K562 (cell line): ENCODE measurements at regions not wholly inside any gene's neighbourhood (a gene's known extent, or its start where the extent isn't known, plus 50 kb on each side); places are given as distances from the start of the nearest gene placed in this dataset.

Experiments
- ATAC-seq: fragments of 200-7000 bp; cut with Tn5 transposase; 3 replicates; pipeline ENCODE4 v1.9.1; 2020; ENCODE audit warnings: moderate library complexity
- BruUV-seq: library from RNA; stranded (reverse); fragments of 400-500 nt; replicated peaks from 2 replicates; lab custom pipeline; 2021; lab: Mats Ljungman, UMichigan
- CTCF ChIA-PET: fragments of 300-600 bp; formaldehyde crosslinking; extraction: SDS; loops from one replicate; lab custom pipeline; 2021; ENCODE audit warnings: low intra/inter-chr PET ratio; lab: Yijun Ruan, JAX
- POLR2A ChIA-PET: fragments of 300-600, 350-650 bp; sonication (Branson Sonifier 250); formaldehyde crosslinking; extraction: SDS; loops from one replicate; lab custom pipeline; 2021; ENCODE audit warnings: antibody characterized with exemption, inconsistent platforms; lab: Yijun Ruan, JAX
- DNase-seq, 4 experiments: peaks; one replicate each; pipeline versions ENCODE4 v3.0.0 to v3.0.0-alpha.2; 2011 to 2018; ENCODE audit warnings: low spot score in 3 of 4, mixed read lengths in 3 of 4; ENCODE audit errors: extremely low read depth in 1 of 4
- FAIRE-seq: peaks from 2 replicates; lab custom pipeline; 2011; peaks lifted over from hg19 to GRCh38; lab: Jason Lieb, UNC
- H2AFZ ChIP-seq: 2 replicates; pipeline ENCODE4 v1.6.0; 2011; ENCODE audit warnings: low read depth, low read length, control low read depth, inconsistent platforms
- H3K27ac ChIP-seq: fragments of 200-600 bp; 3 replicates; pipeline ENCODE4 v1.8.0; 2011; ENCODE audit warnings: low read depth, mild to moderate bottlenecking, control low read depth, inconsistent platforms, low read length, moderate library complexity, mixed read lengths; ENCODE audit errors: extremely low read depth
- H3K27me3 ChIP-seq, 2 experiments: fragments of 300-600 bp in 1 of 2; 2 replicates in 1 of 2; 3 replicates in 1 of 2; pipeline versions ENCODE4 v1.6.0 to v1.8.0; 2011; ENCODE audit warnings: inconsistent platforms in 2 of 2, low read length in 2 of 2, mild to moderate bottlenecking in 1 of 2, mixed read lengths in 1 of 2, moderate library complexity in 1 of 2; ENCODE audit not compliant: control insufficient read depth in 2 of 2, insufficient read depth in 2 of 2
- H3K36me3 ChIP-seq: fragments of 300-600 bp; 3 replicates; pipeline ENCODE4 v1.8.0; 2011; ENCODE audit warnings: mild to moderate bottlenecking, low read length, inconsistent platforms; ENCODE audit not compliant: control insufficient read depth, insufficient read depth
- H3K4me1 ChIP-seq, 2 experiments: fragments of 200-600 bp in 1 of 2; replicated peaks in 1 of 2; 2 replicates in 1 of 2; 3 replicates in 1 of 2; pipeline versions ENCODE4 v1.5.1 to v1.8.0; 2011; ENCODE audit warnings: inconsistent platforms in 2 of 2, low read length in 2 of 2, mild to moderate bottlenecking in 1 of 2, mixed read lengths in 1 of 2, moderate library complexity in 1 of 2; ENCODE audit not compliant: control insufficient read depth in 2 of 2, insufficient read depth in 2 of 2
- H3K4me2 ChIP-seq: 2 replicates; pipeline ENCODE4 v1.6.1; 2011; ENCODE audit warnings: low read length, control low read depth, inconsistent platforms, mixed read lengths; ENCODE audit not compliant: insufficient read depth
- H3K4me3 ChIP-seq: fragments of 200-600 bp; sonication (generic), shearing (Covaris generic); 2 replicates; pipeline ENCODE4 v1.5.1; 2016; ENCODE audit warnings: control low read depth, inconsistent platforms
- H3K79me2 ChIP-seq: fragments of 200-600 bp; 3 replicates; pipeline ENCODE4 v1.8.0; 2011; ENCODE audit warnings: low read length, inconsistent platforms; ENCODE audit not compliant: control insufficient read depth, insufficient read depth
- H3K9ac ChIP-seq, 2 experiments: 2 replicates each; pipeline versions ENCODE4 v1.6.0 to v1.6.1; 2011; ENCODE audit warnings: low read depth in 2 of 2, low read length in 2 of 2, control low read depth in 1 of 2, inconsistent platforms in 1 of 2, mild to moderate bottlenecking in 1 of 2, mixed read lengths in 1 of 2; ENCODE audit not compliant: insufficient read depth in 1 of 2
- H3K9me1 ChIP-seq: one replicate; pipeline ENCODE4 v1.6.0; 2011; ENCODE audit warnings: inconsistent platforms, mild to moderate bottlenecking, low read length, moderate library complexity; ENCODE audit not compliant: control insufficient read depth, insufficient read depth
- H3K9me3 ChIP-seq: replicated peaks from 2 replicates; pipeline ENCODE4 v1.5.1; 2011; ENCODE audit warnings: low read depth, low read length, inconsistent platforms; ENCODE audit not compliant: control insufficient read depth, insufficient read depth
- H4K20me1 ChIP-seq: replicated peaks from 2 replicates; pipeline ENCODE4 v1.6.1; 2011; ENCODE audit warnings: low read length, inconsistent platforms, mixed read lengths; ENCODE audit not compliant: control insufficient read depth, insufficient read depth
- ARID3A ChIP-seq: IDR thresholded peaks from 2 replicates; pipeline ENCODE4 v1.6.1; 2012; ENCODE audit warnings: low read depth, low read length, improper control_type of control experiment, borderline replicate concordance
- BRD4 ChIP-seq: fragments of 200-600 bp; sonication (generic); IDR thresholded peaks from 2 replicates; pipeline ENCODE4 v1.6.1; 2017; ENCODE audit warnings: inconsistent platforms
- CHAMP1 ChIP-seq: fragments of 450-650 bp; IDR thresholded peaks from 2 replicates; pipeline ENCODE4 v1.6.1; 2016; ENCODE audit warnings: mild to moderate bottlenecking
- CHD1 ChIP-seq: fragments of 200-600 bp; sonication (generic); IDR thresholded peaks from one replicate; pipeline ENCODE4 v1.6.1; 2012; ENCODE audit warnings: mild to moderate bottlenecking, moderate library complexity, low read length, inconsistent platforms
- CREBBP ChIP-seq: IDR thresholded peaks from one replicate; pipeline ENCODE4 v1.6.1; 2012; ENCODE audit warnings: low read depth, mild to moderate bottlenecking, control low read depth, inconsistent platforms, low read length
- EP300 ChIP-seq: IDR thresholded peaks from 2 replicates; pipeline ENCODE4 v1.6.1; 2012; ENCODE audit warnings: low read length, improper control_type of control experiment
- ETV5 ChIP-seq: sonication (generic); formaldehyde crosslinking; IDR thresholded peaks from 2 replicates; pipeline ENCODE4 v1.4.0; 2020; ENCODE audit warnings: low read depth, mild to moderate bottlenecking, missing genetic modification reagents
- ETV6 ChIP-seq, 3 experiments: fragments of 150-350 bp in 1 of 3; sonication (generic) in 1 of 3; formaldehyde crosslinking in 1 of 3; IDR thresholded peaks; 2 replicates each; pipeline versions ENCODE4 v1.6.1 to v1.8.0; 2014 to 2022; ENCODE audit warnings: borderline replicate concordance in 2 of 3, low read depth in 2 of 3, antibody characterized with exemption in 1 of 3, low read length in 1 of 3, mild to moderate bottlenecking in 1 of 3, missing genetic modification reagents in 1 of 3
- FOXM1 ChIP-seq, 2 experiments: fragments of 450-650 bp in 1 of 2; sonication (generic) in 1 of 2; formaldehyde crosslinking in 1 of 2; IDR thresholded peaks; 2 replicates each; pipeline versions ENCODE4 v1.6.1 to v1.9.0; 2017 to 2022; ENCODE audit warnings: low read depth in 2 of 2, mild to moderate bottlenecking in 2 of 2, missing genetic modification reagents in 1 of 2, moderate library complexity in 1 of 2
- NR1H2 ChIP-seq: sonication (generic); formaldehyde crosslinking; IDR thresholded peaks from 2 replicates; pipeline ENCODE4 v1.4.0; 2020; ENCODE audit warnings: mild to moderate bottlenecking, missing genetic modification reagents
- POLR2H ChIP-seq: IDR thresholded peaks from 2 replicates; pipeline ENCODE4 v1.6.1; 2016; ENCODE audit warnings: missing genetic modification characterization, low read depth, mild to moderate bottlenecking, control low read depth, missing compliant biosample characterization, moderate library complexity
- SMC3 ChIP-seq: conservative IDR thresholded peaks from 2 replicates; pipeline ENCODE4 v1.6.1; 2011; ENCODE audit warnings: low read depth, low read length, improper control_type of control experiment; ENCODE audit not compliant: insufficient read depth
- SNRNP70 ChIP-seq: fragments of 200-400 bp; formaldehyde crosslinking; optimal IDR thresholded peaks from 2 replicates; pipeline ENCODE3; 2017; ENCODE audit warnings: low read depth, low read length
- ZNF197 ChIP-seq: fragments of 200-800 bp; sonication (Bioruptor generic); IDR thresholded peaks from 2 replicates; pipeline ENCODE4 v1.6.1; 2016; ENCODE audit warnings: low read depth, missing genetic modification characterization, missing compliant biosample characterization
- ZNF592 ChIP-seq: fragments of 450-650 bp; IDR thresholded peaks from 2 replicates; pipeline ENCODE4 v1.6.1; 2017; ENCODE audit warnings: antibody characterized with exemption, mild to moderate bottlenecking
- WGBS: fragments of 100-300 bp; shearing (Covaris generic); methylation state at CpG from one replicate; pipeline ENCODE4 v1.1.6; 2016; ENCODE audit warnings: low coverage, mixed read lengths; ENCODE audit not compliant: insufficient coverage; ENCODE audit errors: missing lambda C conversion rate; 5-methylcytosine and 5-hydroxymethylcytosine counted together
- in situ Hi-C: fragments of 300-500 bp; cut with MboI; formaldehyde crosslinking; loops from 4 replicates; pipeline ENCODE4 v1.15.0; 2018; ENCODE audit warnings: inconsistent platforms, mixed read lengths
- intact Hi-C: fragments of 100-400 bp; cut with micrococcal nuclease; formaldehyde crosslinking; loops from 2 replicates; pipeline ENCODE4 v1.14.2; 2022

- no peaks in the 10 kb centered on the region; the same call in none of the 2 replicates for H3K9me3 ChIP-seq
- H3K9ac ChIP-seq: no peak overlapping the region
- no peak for FAIRE-seq
- intact Hi-C loops: no loop called here
- H3K27me3 ChIP-seq: no peaks in the 10 kb centered on the region
- no peaks in the 10 kb centered on the region for H3K9me1 ChIP-seq
- no peak for DNase-seq
- no peaks in the 10 kb centered on the region for H4K20me1 ChIP-seq
- H3K36me3 ChIP-seq: no peaks in the 10 kb centered on the region
- H2AFZ ChIP-seq: no peak overlapping the region
- POLR2A ChIA-PET: no interaction called here
- no peak overlapping the region for H3K4me3 ChIP-seq
- H3K4me1 ChIP-seq: no peaks in the 10 kb centered on the region
- no peak for ATAC-seq
- CTCF ChIA-PET: no interaction called here
- WGBS: 4% methylated on average over 2 of the region's 2 CpGs
- H3K27ac ChIP-seq: no peak overlapping the region
- H3K4me2 ChIP-seq: no peak overlapping the region
- no TSS peak for BruUV-seq
- H3K79me2 ChIP-seq: no peaks in the 10 kb centered on the region
- in situ Hi-C loops: no loop called here
- TF ChIP-seq ETV6 (IDR thresholded peaks at IDR 0.05; ENCODE audit: borderline replicate concordance in 1 of 2, low read depth in 2 of 2, low read length in 1 of 2): no peak
- TF ChIP-seq ETV6 (CRISPR knock-in tag; IDR thresholded peaks at IDR 0.05; ENCODE audit: borderline replicate concordance): no peak
- no peak for TF ChIP-seq CREBBP
- no peak for TF ChIP-seq FOXM1 (IDR thresholded peaks at IDR 0.05; ENCODE audit: low read depth)
- TF ChIP-seq FOXM1 (CRISPR knock-in tag; IDR thresholded peaks at IDR 0.05; ENCODE audit: low read depth): no peak
- no peak for TF ChIP-seq POLR2H (tag)
- no peak for TF ChIP-seq CHAMP1
- no peak for TF ChIP-seq ZNF592
- no peak for TF ChIP-seq SNRNP70
- no peak for TF ChIP-seq ETV5
- TF ChIP-seq CHD1: no peak
- no peak for TF ChIP-seq ARID3A
- no peak for TF ChIP-seq EP300
- no peak for TF ChIP-seq NR1H2 (CRISPR knock-in tag)
- no peak for TF ChIP-seq ZNF197 (CRISPR knock-in tag)
- TF ChIP-seq BRD4: no peak
- no peak for TF ChIP-seq SMC3
These were observed 792.2 kb downstream of the PLOD2 start for GRCh38 chr3:145368748-145369147.
